Keratinocyte (primary cell): ENCODE measurements at regions not wholly inside any gene's neighbourhood (a gene's known extent, or its start where the extent isn't known, plus 50 kb on each side); places are given as distances from the start of the nearest gene placed in this dataset.

Experiments
- DNase-seq: peaks from one replicate; pipeline ENCODE4 v3.0.0-alpha.2; 2011; ENCODE audit warnings: low read depth, missing footprints, low spot score
- FAIRE-seq: peaks from 2 replicates; lab custom pipeline; 2011; peaks lifted over from hg19 to GRCh38; lab: Jason Lieb, UNC
- H2AFZ ChIP-seq: 2 replicates; pipeline ENCODE4 v1.6.0; 2012; ENCODE audit warnings: low read length, control low read depth, inconsistent platforms; ENCODE audit not compliant: control insufficient read depth
- H3K27ac ChIP-seq: 2 replicates; pipeline ENCODE4 v1.5.1; 2011; ENCODE audit warnings: low read length; ENCODE audit not compliant: control insufficient read depth, insufficient read depth
- H3K27me3 ChIP-seq: 3 replicates; pipeline ENCODE4 v1.6.0; 2011; ENCODE audit warnings: low read length; ENCODE audit not compliant: control insufficient read depth, insufficient read depth; ENCODE audit errors: extremely low read depth
- H3K36me3 ChIP-seq, 2 experiments: 2 replicates in 1 of 2; 3 replicates in 1 of 2; pipeline ENCODE4 v1.5.1; 2011; ENCODE audit warnings: low read length in 2 of 2, mild to moderate bottlenecking in 1 of 2; ENCODE audit not compliant: control insufficient read depth in 2 of 2, insufficient read depth in 2 of 2; ENCODE audit errors: extremely low read depth in 1 of 2
- H3K4me1 ChIP-seq: 3 replicates; pipeline ENCODE4 v1.5.1; 2011; ENCODE audit warnings: low read length; ENCODE audit not compliant: control insufficient read depth, insufficient read depth; ENCODE audit errors: extremely low read depth
- H3K4me2 ChIP-seq: 3 replicates; pipeline ENCODE4 v1.6.0; 2011; ENCODE audit warnings: low read depth, low read length; ENCODE audit not compliant: control insufficient read depth, insufficient read depth; ENCODE audit errors: extremely low read depth
- H3K4me3 ChIP-seq, 3 experiments: fragments of 200-600 bp in 1 of 3; sonication (generic) in 1 of 3; 2 replicates in 2 of 3; 3 replicates in 1 of 3; pipeline ENCODE4 v1.5.1; 2011 to 2016; ENCODE audit warnings: low read length in 3 of 3, mild to moderate bottlenecking in 3 of 3, control low read depth in 2 of 3, inconsistent platforms in 1 of 3, low read depth in 1 of 3, mixed read lengths in 1 of 3, mixed run types in 1 of 3, moderate library complexity in 1 of 3; ENCODE audit not compliant: control insufficient read depth in 2 of 3, insufficient read depth in 2 of 3; ENCODE audit errors: extremely low read depth in 1 of 3
- H3K79me2 ChIP-seq: 2 replicates; pipeline ENCODE4 v1.6.0; 2012; ENCODE audit warnings: low read length; ENCODE audit not compliant: control insufficient read depth, insufficient read depth
- H3K9ac ChIP-seq: 3 replicates; pipeline ENCODE4 v1.6.0; 2011; ENCODE audit warnings: low read length; ENCODE audit not compliant: control insufficient read depth, insufficient read depth; ENCODE audit errors: extremely low read depth
- H3K9me1 ChIP-seq: 3 replicates; pipeline ENCODE4 v1.6.0; 2011; ENCODE audit warnings: low read length; ENCODE audit not compliant: control insufficient read depth, insufficient read depth; ENCODE audit errors: extremely low read depth
- H3K9me3 ChIP-seq: 2 replicates; pipeline ENCODE4 v1.5.1; 2012; ENCODE audit warnings: low read depth, low read length; ENCODE audit not compliant: control insufficient read depth
- H4K20me1 ChIP-seq: 3 replicates; pipeline ENCODE4 v1.6.0; 2011; ENCODE audit warnings: low read length; ENCODE audit not compliant: control insufficient read depth, insufficient read depth; ENCODE audit errors: extremely low read depth
- CTCF ChIP-seq, 3 experiments: IDR thresholded peaks in 1 of 3; conservative IDR thresholded peaks in 1 of 3; optimal IDR thresholded peaks in 1 of 3; 2 replicates in 2 of 3; 3 replicates in 1 of 3; pipeline versions ENCODE3 to v1.5.1; 2011; ENCODE audit warnings: low read length in 3 of 3, mild to moderate bottlenecking in 3 of 3, moderate library complexity in 2 of 3, control low read depth in 1 of 3, inconsistent platforms in 1 of 3; ENCODE audit not compliant: insufficient read depth in 2 of 3; ENCODE audit errors: extremely low read depth in 1 of 3
- EZH2 ChIP-seq: IDR thresholded peaks from one replicate; pipeline ENCODE4 v1.6.1; 2012; ENCODE audit warnings: inconsistent platforms, mild to moderate bottlenecking, low read length, moderate library complexity
- dilution Hi-C: fragments of 300-500 bp; cut with MboI; formaldehyde crosslinking; loops from one replicate; pipeline ENCODE4 v1.7.0; 2020; ENCODE audit warnings: low sequenced_read_pairs; ENCODE audit not compliant: extremely low pct_ligation_motif_present

GRCh38 chr17:33888455-33888854 is 366.6 kb upstream of the CCL2 start:
- Histone ChIP-seq H3K36me3 (no peaks in the 10 kb centered on the region), H4K20me1 (no peaks in the 10 kb centered on the region), H3K4me1 (peaks cover 8% of the 10 kb centered on the region), H3K9me3 (no peaks in the 10 kb centered on the region), H2AFZ (no peak overlapping the region), H3K79me2 (no peaks in the 10 kb centered on the region), H3K27ac (no peak overlapping the region), H3K9ac (no peak overlapping the region), H3K9me1 (no peaks in the 10 kb centered on the region), H3K4me3 (no peak overlapping the region), H3K4me2 (no peak overlapping the region), H3K27me3 (no peaks in the 10 kb centered on the region)
- no peak for TF ChIP-seq EZH2
- TF ChIP-seq CTCF (optimal IDR thresholded peaks at IDR 0.05 in 1 of 3, IDR thresholded peaks at IDR 0.05 in 1 of 3, conservative IDR thresholded peaks at IDR 0.05 in 1 of 3; ENCODE audit: extremely low read depth in 1 of 3, insufficient read depth in 2 of 3, low read length in 3 of 3), result no peak
- DNase-seq (no peak), FAIRE-seq (no peak)
- dilution Hi-C loops, result no loop called here

GRCh38 chr17:33889040-33889439 is 366.0 kb upstream of the CCL2 start:
- H3K79me2 ChIP-seq, result no peaks in the 10 kb centered on the region
- no peak overlapping the region for H3K9ac ChIP-seq
- FAIRE-seq (no peak), DNase-seq (no peak)
- no peaks in the 10 kb centered on the region for H3K9me3 ChIP-seq
- no peak overlapping the region for H3K4me2 ChIP-seq
- H3K4me1 ChIP-seq, result peaks cover 8% of the 10 kb centered on the region
- dilution Hi-C loops, result no loop called here
- H3K9me1 ChIP-seq, result no peaks in the 10 kb centered on the region
- H3K27ac ChIP-seq, result no peak overlapping the region
- no peaks in the 10 kb centered on the region for H3K27me3 ChIP-seq
- H3K4me3 ChIP-seq, result no peak overlapping the region
- TF ChIP-seq CTCF (optimal IDR thresholded peaks at IDR 0.05 in 1 of 3, IDR thresholded peaks at IDR 0.05 in 1 of 3, conservative IDR thresholded peaks at IDR 0.05 in 1 of 3; ENCODE audit: extremely low read depth in 1 of 3, insufficient read depth in 2 of 3, low read length in 3 of 3), result no peak
- no peak for TF ChIP-seq EZH2
- no peak overlapping the region for H2AFZ ChIP-seq
- no peaks in the 10 kb centered on the region for H4K20me1 ChIP-seq
- no peaks in the 10 kb centered on the region for H3K36me3 ChIP-seq
